GM19193 (cell line): ENCODE measurements at regions not wholly inside any gene's neighbourhood (a gene's known extent, or its start where the extent isn't known, plus 50 kb on each side); places are given as distances from the start of the nearest gene placed in this dataset.

ENCODE experiments used
- POLR2A ChIP-seq: IDR thresholded peaks from 4 replicates; pipeline ENCODE4 v1.6.1; 2011; ENCODE audit not compliant: insufficient read depth, insufficient read length; ENCODE audit errors: extremely low read depth

GRCh38 chr17:33444731-33445130 is 151.6 kb upstream of the ASIC2 start:
- no peak for TF ChIP-seq POLR2A

DNA sequence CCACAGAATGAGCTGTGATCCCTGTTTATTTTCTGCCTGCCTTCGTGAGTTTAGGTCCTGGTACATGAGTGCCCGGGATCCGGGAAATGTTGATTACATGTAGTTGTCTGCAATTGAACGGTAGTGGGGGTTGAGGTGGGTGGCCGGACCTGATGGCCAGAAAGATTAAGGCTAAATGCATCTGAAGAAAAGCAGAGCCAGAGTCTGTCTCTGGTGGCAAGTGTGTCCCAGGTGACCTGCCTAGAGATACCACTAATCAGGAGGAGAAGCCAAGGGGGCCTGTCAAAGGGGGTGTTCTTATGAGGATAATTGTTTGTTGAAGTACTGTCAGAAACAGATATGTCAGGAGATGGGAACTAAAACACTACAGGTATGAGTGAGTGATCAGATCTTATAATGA is 154.0 kb upstream of the ASIC2 start:
- TF ChIP-seq POLR2A, result no peak

DNA sequence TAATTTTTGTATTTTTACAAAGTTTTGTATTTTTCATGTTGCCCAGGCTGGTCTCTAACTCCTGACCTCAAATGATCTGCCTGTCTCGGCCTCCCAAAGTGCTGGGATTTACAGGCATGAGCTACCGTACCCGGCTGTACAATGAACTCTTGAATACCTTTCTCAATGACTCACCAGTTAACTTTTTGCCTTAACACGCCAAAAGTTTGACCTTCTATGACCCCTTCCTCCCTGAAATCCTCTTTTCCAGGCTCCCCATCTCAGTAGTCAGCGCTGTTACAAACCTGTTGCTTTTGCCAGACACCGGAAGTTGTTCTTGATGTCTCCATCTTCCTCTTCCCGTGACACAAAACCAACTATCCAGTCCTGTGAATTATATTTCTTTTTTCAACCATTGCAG is 158.1 kb upstream of the ASIC2 start:
- TF ChIP-seq POLR2A, result no peak

GRCh38 chr17:33457477-33457876 is 164.4 kb upstream of the ASIC2 start:
- TF ChIP-seq POLR2A, result no peak

DNA sequence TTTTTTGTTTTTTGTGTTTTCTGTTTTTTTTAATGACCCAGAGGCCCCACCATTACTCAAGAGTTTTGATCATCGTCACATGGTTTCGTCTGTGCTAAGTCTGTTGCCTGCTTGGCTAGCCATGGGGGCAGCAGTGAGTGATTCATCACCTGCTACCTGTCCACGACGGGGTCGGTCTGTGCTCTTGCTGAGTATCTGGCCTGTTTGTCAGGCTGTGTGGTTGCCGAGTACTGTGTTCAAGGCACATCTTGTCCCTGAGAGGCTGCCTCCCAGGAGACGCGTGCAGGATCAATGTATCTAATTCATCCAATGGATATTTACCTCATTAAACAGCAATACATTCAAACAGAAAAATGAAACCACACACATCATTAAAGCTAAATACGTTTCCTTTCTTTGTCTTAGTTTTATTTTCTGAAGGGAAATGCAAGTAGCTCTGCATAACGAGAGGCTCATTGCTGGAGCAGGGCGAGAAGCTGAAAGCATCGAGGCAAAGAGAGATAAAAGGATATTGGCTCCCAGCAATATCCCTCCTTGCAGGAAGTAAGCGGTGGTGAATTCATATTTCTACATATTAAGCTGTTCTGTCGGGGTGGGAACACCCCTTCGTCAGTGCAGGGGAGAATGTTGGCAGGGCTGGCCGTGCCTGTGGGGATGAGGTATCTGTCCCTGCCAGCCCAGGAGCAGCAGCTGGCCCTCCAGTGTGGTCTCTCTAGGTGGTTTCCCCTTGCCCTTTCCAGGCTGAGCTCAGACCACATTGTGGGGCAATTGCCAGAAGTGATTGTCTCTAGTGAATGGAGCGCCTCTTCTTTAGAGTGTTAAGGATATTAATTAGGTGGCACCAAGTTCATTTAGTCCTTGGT is 166.2 kb upstream of the ASIC2 start:
- no peak for TF ChIP-seq POLR2A

- no peak for TF ChIP-seq POLR2A
Observed at GRCh38 chr17:33460781-33461450, 167.8 kb upstream of the ASIC2 start.

DNA sequence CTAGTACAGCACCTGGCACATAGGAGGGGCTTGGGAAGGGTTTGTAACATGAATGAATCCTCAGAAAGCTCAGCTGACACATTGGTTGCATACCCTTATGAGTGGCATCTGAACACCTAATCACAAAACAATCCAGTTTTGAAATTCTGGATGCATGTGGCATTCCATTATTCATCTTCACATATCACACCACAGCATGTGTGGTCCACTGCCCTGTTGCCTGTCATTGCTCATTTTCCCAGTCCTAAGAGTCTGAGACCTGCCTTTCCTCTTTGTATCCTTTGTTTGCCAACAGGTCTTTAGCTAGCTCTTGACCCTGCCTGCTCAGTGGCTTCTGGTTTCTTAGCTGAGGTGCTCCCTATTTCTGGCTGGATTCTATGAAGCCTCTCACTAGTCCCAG is 170.8 kb upstream of the ASIC2 start:
- TF ChIP-seq POLR2A, result no peak

DNA sequence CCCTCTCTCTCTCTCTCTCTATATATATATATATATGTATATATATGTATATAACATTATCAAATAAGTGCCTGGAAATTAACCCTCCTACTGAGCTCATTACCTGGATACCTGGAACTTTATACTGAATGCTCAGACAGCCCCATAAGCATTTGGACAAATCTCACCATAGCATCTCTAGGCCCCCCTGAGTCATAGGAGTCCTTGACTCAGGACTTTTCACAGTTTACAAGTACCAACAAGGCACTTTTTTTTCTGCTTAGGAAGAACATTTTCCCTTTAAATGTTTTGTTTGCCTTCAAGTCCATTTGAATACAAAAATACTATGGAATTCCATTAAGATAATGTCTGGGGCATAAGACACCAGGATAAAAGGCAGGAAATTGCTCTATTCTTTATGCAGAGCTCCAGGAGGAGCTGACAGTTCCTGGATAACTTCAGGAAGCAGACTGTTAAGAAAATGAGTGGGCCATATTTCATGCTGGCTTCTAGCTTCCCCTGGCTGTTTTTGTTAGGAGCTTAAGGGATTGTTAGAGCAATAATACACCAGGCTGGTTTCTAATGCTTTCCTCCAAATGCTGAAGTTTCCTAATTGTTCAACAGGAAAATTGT is 171.7 kb upstream of the ASIC2 start:
- no peak for TF ChIP-seq POLR2A

GRCh38 chr17:33469421-33469820 is 176.3 kb upstream of the ASIC2 start:
- no peak for TF ChIP-seq POLR2A

- no peak for TF ChIP-seq POLR2A
Observed at GRCh38 chr17:33469911-33470310, 176.8 kb upstream of the ASIC2 start.

- TF ChIP-seq POLR2A, result no peak
Observed at GRCh38 chr17:33473061-33473460, 180.0 kb upstream of the ASIC2 start.

DNA sequence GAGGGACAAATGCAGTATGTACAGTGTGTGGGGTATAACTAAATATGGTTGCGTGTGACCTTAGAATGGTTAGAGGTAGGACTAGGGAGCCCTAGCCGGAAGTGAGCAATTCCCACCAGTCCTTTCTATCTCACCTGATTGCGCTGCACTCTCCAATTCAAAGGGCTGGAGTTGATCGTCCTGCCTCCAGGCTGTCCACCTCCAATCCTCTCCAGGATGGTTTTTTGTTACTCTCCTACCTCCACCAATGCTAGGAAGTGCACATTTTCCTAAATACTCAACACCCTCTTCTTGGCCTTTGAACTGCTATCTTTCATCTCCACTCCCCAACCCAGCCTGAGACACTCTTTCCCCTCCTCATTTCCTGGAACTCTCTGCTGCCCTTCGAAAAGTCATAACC is 181.7 kb upstream of the ASIC2 start:
- no peak for TF ChIP-seq POLR2A

GRCh38 chr17:33475594-33475993 is 182.5 kb upstream of the ASIC2 start:
- TF ChIP-seq POLR2A, result no peak

- no peak for TF ChIP-seq POLR2A
Observed at GRCh38 chr17:33481652-33482051, 188.6 kb upstream of the ASIC2 start.

GRCh38 chr17:33482636-33483035 is 189.5 kb upstream of the ASIC2 start:
- no peak for TF ChIP-seq POLR2A

GRCh38 chr17:33484559-33484958 is 191.5 kb upstream of the ASIC2 start:
- TF ChIP-seq POLR2A, result no peak
